Left hindlimb (tissue), 1 donor: ENCODE measurements at regions not wholly inside any gene's neighbourhood (a gene's known extent, or its start where the extent isn't known, plus 50 kb on each side); places are given as distances from the start of the nearest gene placed in this dataset.
"Not testable (repeated sequence)": the region's sequence is repeated elsewhere in the genome, so short reads cannot be mapped to it uniquely, and the experiment has no call there.

Experiments
- DNase-seq: peaks from one replicate; pipeline ENCODE4 v3.0.0-alpha.2; 2018

- no peak for DNase-seq
These were observed 586.7 kb upstream of the CITED2 start for GRCh38 chr6:139961190-139961589.

GRCh38 chr6:139960671-139961070 lies 586.2 kb upstream of the CITED2 start:
- DNase-seq: no peak

GRCh38 chr6:139955366-139956155 lies 581.1 kb upstream of the CITED2 start:
- DNase-seq: no peak

- DNase-seq: no peak
These were observed 580.1 kb upstream of the CITED2 start for GRCh38 chr6:139954463-139955071.

GRCh38 chr6:139953780-139954179 lies 579.3 kb upstream of the CITED2 start:
- not testable (repeated sequence) for DNase-seq

- no peak for DNase-seq
These were observed 576.7 kb upstream of the CITED2 start for GRCh38 chr6:139951172-139951571.

GRCh38 chr6:139944976-139945375 lies 570.5 kb upstream of the CITED2 start:
- DNase-seq: no peak

- no peak for DNase-seq
These were observed 569.7 kb upstream of the CITED2 start for GRCh38 chr6:139944131-139944530.

- DNase-seq: no peak
These were observed 568.9 kb upstream of the CITED2 start for GRCh38 chr6:139943391-139943790.

- DNase-seq: no peak
These were observed 567.9 kb upstream of the CITED2 start for GRCh38 chr6:139942331-139942730.

- DNase-seq: no peak
These were observed 567.4 kb upstream of the CITED2 start for GRCh38 chr6:139941826-139942225.

- no peak for DNase-seq
These were observed 566.6 kb upstream of the CITED2 start for GRCh38 chr6:139940741-139941729.

GRCh38 chr6:139939189-139939979 lies 564.9 kb upstream of the CITED2 start:
- no peak for DNase-seq

- DNase-seq: no peak
These were observed 558.2 kb upstream of the CITED2 start for GRCh38 chr6:139932671-139933070.

- DNase-seq: no peak
These were observed 557.3 kb upstream of the CITED2 start for GRCh38 chr6:139931747-139932146.

GRCh38 chr6:139927742-139928305 lies 553.4 kb upstream of the CITED2 start:
- no peak for DNase-seq

- DNase-seq: no peak
These were observed 552.8 kb upstream of the CITED2 start for GRCh38 chr6:139927236-139927635.

GRCh38 chr6:139926711-139927110 lies 552.3 kb upstream of the CITED2 start:
- DNase-seq: no peak

GRCh38 chr6:139925894-139926641 lies 551.6 kb upstream of the CITED2 start:
- DNase-seq: peak; percentile 44

GRCh38 chr6:139923964-139924475 lies 549.6 kb upstream of the CITED2 start:
- no peak for DNase-seq

GRCh38 chr6:139922236-139922635 lies 547.8 kb upstream of the CITED2 start:
- no peak for DNase-seq
